Epithelial cell of proximal tubule (primary cell): ENCODE measurements at regions not wholly inside any gene's neighbourhood (a gene's known extent, or its start where the extent isn't known, plus 50 kb on each side); places are given as distances from the start of the nearest gene placed in this dataset.

Experiments
- DNase-seq: peaks from one replicate; pipeline ENCODE4 v3.0.0-alpha.2; 2011; ENCODE audit warnings: low read depth
- H3K4me3 ChIP-seq: 2 replicates; pipeline ENCODE4 v1.5.1; 2011; ENCODE audit warnings: low read depth, mild to moderate bottlenecking, low read length
- CTCF ChIP-seq: conservative IDR thresholded peaks from 2 replicates; pipeline ENCODE4 v1.5.1; 2012; ENCODE audit warnings: low read depth, mild to moderate bottlenecking, low read length

GRCh38 chr11:69563306-69563705, 77.7 kb upstream of the CCND1 start:
- H3K4me3 ChIP-seq, result no peak overlapping the region
- DNase-seq, result no peak
- no peak for TF ChIP-seq CTCF

- DNase-seq, result no peak
- no peak for TF ChIP-seq CTCF
- no peak overlapping the region for H3K4me3 ChIP-seq
Measured at GRCh38 chr11:69563946-69564775, 76.8 kb upstream of the CCND1 start.

GRCh38 chr11:69566001-69566400, 75.0 kb upstream of the CCND1 start:
- no peak for TF ChIP-seq CTCF
- no peak for DNase-seq
- H3K4me3 ChIP-seq, result no peak overlapping the region

GRCh38 chr11:69567951-69568808, 72.8 kb upstream of the CCND1 start:
- H3K4me3 ChIP-seq, result no peak overlapping the region
- TF ChIP-seq CTCF, result no peak
- no peak for DNase-seq

- H3K4me3 ChIP-seq, result no peak overlapping the region
- no peak for TF ChIP-seq CTCF
- no peak for DNase-seq
Measured at GRCh38 chr11:69568809-69569097, 72.2 kb upstream of the CCND1 start.

GRCh38 chr11:69569306-69570200, 71.4 kb upstream of the CCND1 start:
- TF ChIP-seq CTCF, result no peak
- no peak for DNase-seq
- no peak overlapping the region for H3K4me3 ChIP-seq
